Bronchial epithelial cell (primary cell): ENCODE measurements at regions not wholly inside any gene's neighbourhood (a gene's known extent, or its start where the extent isn't known, plus 50 kb on each side); places are given as distances from the start of the nearest gene placed in this dataset.
A peak's percentile ranks its signal among the peaks of the same experiment; 100 is the strongest.

ENCODE experiments used
- DNase-seq: peaks from one replicate; pipeline ENCODE4 v3.0.0-alpha.2; 2010; ENCODE audit warnings: low read depth
- FAIRE-seq: peaks from 2 replicates; lab custom pipeline; 2011; peaks lifted over from hg19 to GRCh38; lab: Jason Lieb, UNC
- H3K27me3 ChIP-seq: 2 replicates; pipeline ENCODE4 v1.5.1; 2011; ENCODE audit warnings: low read length; ENCODE audit not compliant: control insufficient read depth, insufficient read depth
- H3K36me3 ChIP-seq: 2 replicates; pipeline ENCODE4 v1.5.1; 2011; ENCODE audit warnings: low read length; ENCODE audit not compliant: control insufficient read depth, insufficient read depth
- H3K4me3 ChIP-seq: 2 replicates; pipeline ENCODE4 v1.5.1; 2011; ENCODE audit warnings: mild to moderate bottlenecking, low read depth, low read length, control low read depth
- TF ChIP-seq, protein P1 (sequence below): IDR thresholded peaks from 2 replicates; pipeline ENCODE4 v1.5.1; 2011; ENCODE audit warnings: mild to moderate bottlenecking, moderate library complexity, low read length, control low read depth, inconsistent platforms; ENCODE audit not compliant: insufficient read depth, severe bottlenecking

DNA sequence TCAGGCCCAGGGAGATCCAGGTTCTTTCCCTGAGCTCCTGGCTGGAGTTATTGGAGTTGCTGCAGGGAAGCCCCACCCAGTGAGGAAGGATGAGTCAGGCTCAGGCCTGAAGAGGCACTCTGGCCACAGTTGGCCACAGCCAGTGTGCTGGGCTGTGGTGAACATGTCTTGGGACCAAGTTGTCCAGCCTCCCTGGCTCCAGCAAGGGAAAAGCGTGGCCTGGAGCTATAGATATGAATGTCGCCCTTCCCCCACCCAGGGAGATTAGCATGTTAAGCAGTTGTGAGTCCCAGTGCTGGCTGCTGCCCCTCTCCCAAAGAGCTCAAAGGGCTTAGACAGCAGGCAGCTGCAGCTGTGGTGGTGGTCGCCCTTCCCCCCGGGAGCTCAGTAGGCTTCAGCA is 963.2 kb downstream of the ROBO2 start:
- DNase-seq (peak; percentile 45), FAIRE-seq (no peak)
- Histone ChIP-seq H3K4me3 (no peak overlapping the region), H3K36me3 (no peaks in the 10 kb centered on the region), H3K27me3 (no peaks in the 10 kb centered on the region)
- TF ChIP-seq, protein P1, sequence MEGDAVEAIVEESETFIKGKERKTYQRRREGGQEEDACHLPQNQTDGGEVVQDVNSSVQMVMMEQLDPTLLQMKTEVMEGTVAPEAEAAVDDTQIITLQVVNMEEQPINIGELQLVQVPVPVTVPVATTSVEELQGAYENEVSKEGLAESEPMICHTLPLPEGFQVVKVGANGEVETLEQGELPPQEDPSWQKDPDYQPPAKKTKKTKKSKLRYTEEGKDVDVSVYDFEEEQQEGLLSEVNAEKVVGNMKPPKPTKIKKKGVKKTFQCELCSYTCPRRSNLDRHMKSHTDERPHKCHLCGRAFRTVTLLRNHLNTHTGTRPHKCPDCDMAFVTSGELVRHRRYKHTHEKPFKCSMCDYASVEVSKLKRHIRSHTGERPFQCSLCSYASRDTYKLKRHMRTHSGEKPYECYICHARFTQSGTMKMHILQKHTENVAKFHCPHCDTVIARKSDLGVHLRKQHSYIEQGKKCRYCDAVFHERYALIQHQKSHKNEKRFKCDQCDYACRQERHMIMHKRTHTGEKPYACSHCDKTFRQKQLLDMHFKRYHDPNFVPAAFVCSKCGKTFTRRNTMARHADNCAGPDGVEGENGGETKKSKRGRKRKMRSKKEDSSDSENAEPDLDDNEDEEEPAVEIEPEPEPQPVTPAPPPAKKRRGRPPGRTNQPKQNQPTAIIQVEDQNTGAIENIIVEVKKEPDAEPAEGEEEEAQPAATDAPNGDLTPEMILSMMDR: no peak

GRCh38 chr3:78004571-78004970 is 964.7 kb downstream of the ROBO2 start:
- no peaks in the 10 kb centered on the region for H3K36me3 ChIP-seq
- TF ChIP-seq, protein P1: no peak
- no peak for FAIRE-seq

DNA sequence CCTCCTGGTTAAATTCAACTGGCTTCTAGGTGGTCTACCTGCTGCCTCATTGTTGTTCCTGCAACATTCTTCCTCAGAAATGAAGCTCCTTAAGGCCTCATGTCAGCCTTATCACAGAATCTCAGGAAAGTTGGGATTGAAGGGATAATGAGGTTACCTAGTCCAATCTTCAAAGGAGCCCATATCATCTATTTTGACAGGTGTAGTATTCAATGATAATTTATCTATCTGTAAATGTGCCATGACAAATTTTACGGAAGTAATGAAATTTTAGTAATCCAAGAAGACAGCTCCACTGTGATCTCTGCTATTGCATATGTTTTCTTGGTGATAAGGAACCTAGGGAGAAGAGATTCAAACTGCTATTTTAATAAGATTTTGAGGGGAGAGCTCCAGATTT is 973.8 kb downstream of the ROBO2 start:
- Histone ChIP-seq H3K4me3 (no peak overlapping the region), H3K27me3 (no peaks in the 10 kb centered on the region), H3K36me3 (no peaks in the 10 kb centered on the region)
- no peak for DNase-seq
- no peak for FAIRE-seq
- TF ChIP-seq, protein P1: no peak

More at GRCh38 chr3:78004571-78004970, 964.7 kb downstream of the ROBO2 start:
- Histone ChIP-seq H3K4me3 (no peak overlapping the region), H3K27me3 (no peaks in the 10 kb centered on the region)
- no peak for DNase-seq

DNA sequence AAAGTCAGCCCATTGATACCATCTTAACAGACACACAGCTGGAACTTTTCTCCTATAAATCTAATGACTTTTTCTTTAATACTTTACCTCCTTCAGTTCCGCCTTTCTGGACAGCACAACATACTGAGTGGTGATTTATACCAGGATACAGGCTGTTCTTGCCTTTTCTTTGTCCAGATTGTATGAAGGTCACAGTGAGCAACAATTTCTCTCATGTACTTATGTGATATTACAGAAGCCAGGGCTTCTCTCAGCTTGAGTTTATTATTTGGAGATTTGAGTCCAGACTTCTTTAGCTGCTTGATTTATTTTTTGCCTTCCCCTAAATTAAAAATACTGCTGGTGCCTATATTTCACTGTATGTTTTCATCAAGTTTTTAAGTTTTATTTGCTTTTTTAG is 976.0 kb downstream of the ROBO2 start:
- FAIRE-seq: no peak
- TF ChIP-seq, protein P1: no peak
- Histone ChIP-seq H3K36me3 (no peaks in the 10 kb centered on the region), H3K27me3 (no peaks in the 10 kb centered on the region), H3K4me3 (no peak overlapping the region)
- DNase-seq: no peak

DNA sequence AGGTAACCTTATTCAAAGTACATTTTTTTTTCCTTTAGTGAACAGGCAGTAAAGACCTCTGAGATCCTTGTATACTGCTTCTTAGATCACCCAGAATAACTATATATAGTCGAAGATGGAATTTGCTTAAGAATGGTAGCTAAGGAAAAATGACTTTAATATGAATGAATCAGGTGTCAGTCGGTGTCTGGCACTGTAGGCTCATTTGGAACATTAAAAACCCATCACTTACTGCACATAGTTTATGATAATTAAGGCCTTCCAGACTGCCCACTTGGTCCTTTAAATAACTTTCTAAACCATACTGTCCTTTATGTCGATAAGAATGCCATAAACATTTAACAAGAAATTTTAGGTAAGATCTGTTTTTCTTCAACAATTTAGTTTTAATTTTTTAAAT is 981.8 kb downstream of the ROBO2 start:
- FAIRE-seq (no peak), DNase-seq (no peak)
- Histone ChIP-seq H3K27me3 (no peaks in the 10 kb centered on the region), H3K36me3 (no peaks in the 10 kb centered on the region), H3K4me3 (no peak overlapping the region)
- TF ChIP-seq, protein P1: no peak

GRCh38 chr3:78022232-78022631 is 982.3 kb downstream of the ROBO2 start:
- DNase-seq: peak; percentile 2

More at GRCh38 chr3:78022232-78022631, 982.3 kb downstream of the ROBO2 start:
- TF ChIP-seq, protein P1: no peak
- no peak overlapping the region for H3K4me3 ChIP-seq
- H3K36me3 ChIP-seq: no peaks in the 10 kb centered on the region
- no peaks in the 10 kb centered on the region for H3K27me3 ChIP-seq
- no peak for FAIRE-seq
